HL-60 (cell line): ENCODE measurements at regions not wholly inside any gene's neighbourhood (a gene's known extent, or its start where the extent isn't known, plus 50 kb on each side); places are given as distances from the start of the nearest gene placed in this dataset.

Source experiments
- DNase-seq, 2 experiments: peaks; one replicate each; pipeline ENCODE4 v3.0.0-alpha.2; 2010 to 2020; ENCODE audit warnings: low read depth in 1 of 2, low spot score in 1 of 2
- H3K27ac ChIP-seq: fragments of 250-450 bp; sonication (Bioruptor Pico); replicated peaks from 2 replicates; pipeline ENCODE4 v1.5.1; 2020; ENCODE audit warnings: mild to moderate bottlenecking, moderate library complexity
- H3K27me3 ChIP-seq: fragments of 250-450 bp; sonication (Bioruptor Pico); 2 replicates; pipeline ENCODE4 v1.5.1; 2021; ENCODE audit warnings: mild to moderate bottlenecking, moderate library complexity; ENCODE audit not compliant: insufficient read depth, poor library complexity, severe bottlenecking
- H3K4me3 ChIP-seq: replicated peaks from 2 replicates; pipeline ENCODE4 v1.5.1; 2011; ENCODE audit warnings: mild to moderate bottlenecking, control low read depth, low read length; ENCODE audit not compliant: insufficient read depth
- GABPA ChIP-seq: IDR thresholded peaks from 2 replicates; pipeline ENCODE4 v1.6.1; 2012; ENCODE audit warnings: low read depth
- POLR2AphosphoS5 ChIP-seq: IDR thresholded peaks from 2 replicates; pipeline ENCODE4 v1.6.1; 2012; ENCODE audit warnings: low read depth
- SPI1 ChIP-seq: IDR thresholded peaks from 2 replicates; pipeline ENCODE4 v1.6.1; 2012; ENCODE audit warnings: low read depth, mild to moderate bottlenecking, borderline replicate concordance
- TF ChIP-seq, protein P1 (sequence below): IDR thresholded peaks from 2 replicates; pipeline ENCODE4 v1.6.1; 2012; ENCODE audit warnings: low read depth; ENCODE audit not compliant: insufficient replicate concordance
- TF ChIP-seq, protein P2 (sequence below): IDR thresholded peaks from one replicate; pipeline ENCODE4 v1.5.1; 2011; ENCODE audit warnings: low read length, control low read depth, inconsistent platforms; ENCODE audit not compliant: insufficient read depth

DNA sequence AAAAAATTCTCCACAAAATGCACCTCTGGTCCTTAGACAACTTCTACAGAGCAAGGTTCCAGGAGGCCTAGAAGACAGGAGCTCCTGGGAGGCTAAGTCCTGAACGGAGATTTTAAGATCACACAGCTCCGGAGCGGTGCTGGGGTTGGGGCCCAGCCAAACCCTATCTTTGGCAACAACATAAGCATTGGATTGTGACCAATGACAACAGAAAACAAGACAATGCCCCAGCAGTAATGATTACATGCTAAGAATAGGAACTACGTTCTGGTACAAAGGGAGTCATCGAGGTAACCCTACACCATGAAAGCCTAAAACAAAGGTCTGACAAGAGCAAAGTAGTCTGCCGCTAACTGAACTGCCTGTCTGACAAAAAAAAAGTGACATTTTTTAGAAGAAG lies 171.2 kb downstream of the CMPK2 start:
- no peaks in the 10 kb centered on the region for H3K27me3 ChIP-seq
- TF ChIP-seq GABPA (no peak), SPI1 (no peak), POLR2AphosphoS5 (no peak)
- TF ChIP-seq, protein P1, sequence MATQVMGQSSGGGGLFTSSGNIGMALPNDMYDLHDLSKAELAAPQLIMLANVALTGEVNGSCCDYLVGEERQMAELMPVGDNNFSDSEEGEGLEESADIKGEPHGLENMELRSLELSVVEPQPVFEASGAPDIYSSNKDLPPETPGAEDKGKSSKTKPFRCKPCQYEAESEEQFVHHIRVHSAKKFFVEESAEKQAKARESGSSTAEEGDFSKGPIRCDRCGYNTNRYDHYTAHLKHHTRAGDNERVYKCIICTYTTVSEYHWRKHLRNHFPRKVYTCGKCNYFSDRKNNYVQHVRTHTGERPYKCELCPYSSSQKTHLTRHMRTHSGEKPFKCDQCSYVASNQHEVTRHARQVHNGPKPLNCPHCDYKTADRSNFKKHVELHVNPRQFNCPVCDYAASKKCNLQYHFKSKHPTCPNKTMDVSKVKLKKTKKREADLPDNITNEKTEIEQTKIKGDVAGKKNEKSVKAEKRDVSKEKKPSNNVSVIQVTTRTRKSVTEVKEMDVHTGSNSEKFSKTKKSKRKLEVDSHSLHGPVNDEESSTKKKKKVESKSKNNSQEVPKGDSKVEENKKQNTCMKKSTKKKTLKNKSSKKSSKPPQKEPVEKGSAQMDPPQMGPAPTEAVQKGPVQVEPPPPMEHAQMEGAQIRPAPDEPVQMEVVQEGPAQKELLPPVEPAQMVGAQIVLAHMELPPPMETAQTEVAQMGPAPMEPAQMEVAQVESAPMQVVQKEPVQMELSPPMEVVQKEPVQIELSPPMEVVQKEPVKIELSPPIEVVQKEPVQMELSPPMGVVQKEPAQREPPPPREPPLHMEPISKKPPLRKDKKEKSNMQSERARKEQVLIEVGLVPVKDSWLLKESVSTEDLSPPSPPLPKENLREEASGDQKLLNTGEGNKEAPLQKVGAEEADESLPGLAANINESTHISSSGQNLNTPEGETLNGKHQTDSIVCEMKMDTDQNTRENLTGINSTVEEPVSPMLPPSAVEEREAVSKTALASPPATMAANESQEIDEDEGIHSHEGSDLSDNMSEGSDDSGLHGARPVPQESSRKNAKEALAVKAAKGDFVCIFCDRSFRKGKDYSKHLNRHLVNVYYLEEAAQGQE: no peak
- TF ChIP-seq, protein P2, sequence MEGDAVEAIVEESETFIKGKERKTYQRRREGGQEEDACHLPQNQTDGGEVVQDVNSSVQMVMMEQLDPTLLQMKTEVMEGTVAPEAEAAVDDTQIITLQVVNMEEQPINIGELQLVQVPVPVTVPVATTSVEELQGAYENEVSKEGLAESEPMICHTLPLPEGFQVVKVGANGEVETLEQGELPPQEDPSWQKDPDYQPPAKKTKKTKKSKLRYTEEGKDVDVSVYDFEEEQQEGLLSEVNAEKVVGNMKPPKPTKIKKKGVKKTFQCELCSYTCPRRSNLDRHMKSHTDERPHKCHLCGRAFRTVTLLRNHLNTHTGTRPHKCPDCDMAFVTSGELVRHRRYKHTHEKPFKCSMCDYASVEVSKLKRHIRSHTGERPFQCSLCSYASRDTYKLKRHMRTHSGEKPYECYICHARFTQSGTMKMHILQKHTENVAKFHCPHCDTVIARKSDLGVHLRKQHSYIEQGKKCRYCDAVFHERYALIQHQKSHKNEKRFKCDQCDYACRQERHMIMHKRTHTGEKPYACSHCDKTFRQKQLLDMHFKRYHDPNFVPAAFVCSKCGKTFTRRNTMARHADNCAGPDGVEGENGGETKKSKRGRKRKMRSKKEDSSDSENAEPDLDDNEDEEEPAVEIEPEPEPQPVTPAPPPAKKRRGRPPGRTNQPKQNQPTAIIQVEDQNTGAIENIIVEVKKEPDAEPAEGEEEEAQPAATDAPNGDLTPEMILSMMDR: no peak
- DNase-seq: no peak

DNA sequence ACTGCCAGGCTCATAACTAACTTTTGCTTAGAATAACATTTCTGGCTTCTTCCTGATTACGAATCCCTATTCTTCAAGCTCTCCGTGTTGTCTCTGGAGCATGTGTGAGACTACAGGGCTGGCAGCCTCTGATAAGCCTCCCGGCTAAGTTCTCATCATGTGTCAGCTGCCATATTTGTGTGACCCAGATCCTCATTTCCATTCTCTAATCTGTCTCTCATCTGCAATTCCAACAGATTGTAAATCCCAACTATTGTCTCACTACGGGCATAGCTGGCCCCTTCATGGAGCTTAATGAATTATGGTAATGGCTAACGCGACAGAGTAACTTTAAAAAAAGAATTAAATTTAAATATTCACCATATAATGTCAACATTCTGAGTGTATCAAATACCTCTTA lies 165.4 kb downstream of the CMPK2 start:
- TF ChIP-seq POLR2AphosphoS5: no peak
- TF ChIP-seq, protein P2: no peak
- TF ChIP-seq, protein P1: no peak
- no peak for TF ChIP-seq GABPA
- TF ChIP-seq SPI1: no peak

More for the DNA sequence above, 171.2 kb downstream of the CMPK2 start:
- Histone ChIP-seq H3K4me3 (no peak overlapping the region), H3K27ac (no peak overlapping the region)

DNA sequence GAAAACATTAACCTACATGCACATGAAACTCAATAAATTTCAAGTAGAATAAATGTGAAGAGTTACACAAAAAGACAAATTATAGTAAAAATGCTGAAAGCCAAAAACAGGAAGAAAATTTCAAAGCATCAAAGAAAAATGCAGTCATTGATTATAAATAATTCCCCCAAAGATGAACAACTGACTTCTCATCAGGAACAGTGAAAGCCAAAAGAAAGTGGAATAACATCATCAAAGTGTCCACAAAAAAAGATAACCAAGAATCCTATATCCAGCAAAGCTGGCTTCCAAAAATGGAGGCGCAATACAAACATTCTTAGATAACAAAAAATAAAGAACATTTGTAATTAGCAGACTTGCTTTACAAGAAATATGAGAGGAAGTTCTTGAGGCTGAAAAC lies 161.6 kb downstream of the CMPK2 start:
- no peak for DNase-seq
- Histone ChIP-seq H3K27ac (no peak overlapping the region), H3K27me3 (no peaks in the 10 kb centered on the region), H3K4me3 (no peak overlapping the region)
- TF ChIP-seq GABPA (no peak), POLR2AphosphoS5 (no peak)
- TF ChIP-seq, protein P1: no peak
- TF ChIP-seq, protein P2: no peak

More for the DNA sequence above, 165.4 kb downstream of the CMPK2 start:
- Histone ChIP-seq H3K27ac (no peak overlapping the region), H3K4me3 (no peak overlapping the region), H3K27me3 (no peaks in the 10 kb centered on the region)
- DNase-seq: no peak
